ENCODE measurements at regions not wholly inside any gene's neighbourhood (a gene's known extent, or its start where the extent isn't known, plus 50 kb on each side); places are given as distances from the start of the nearest gene placed in this dataset.
"Not testable (repeated sequence)": the region's sequence is repeated elsewhere in the genome, so short reads cannot be mapped to it uniquely, and the experiment has no call there.

DNA sequence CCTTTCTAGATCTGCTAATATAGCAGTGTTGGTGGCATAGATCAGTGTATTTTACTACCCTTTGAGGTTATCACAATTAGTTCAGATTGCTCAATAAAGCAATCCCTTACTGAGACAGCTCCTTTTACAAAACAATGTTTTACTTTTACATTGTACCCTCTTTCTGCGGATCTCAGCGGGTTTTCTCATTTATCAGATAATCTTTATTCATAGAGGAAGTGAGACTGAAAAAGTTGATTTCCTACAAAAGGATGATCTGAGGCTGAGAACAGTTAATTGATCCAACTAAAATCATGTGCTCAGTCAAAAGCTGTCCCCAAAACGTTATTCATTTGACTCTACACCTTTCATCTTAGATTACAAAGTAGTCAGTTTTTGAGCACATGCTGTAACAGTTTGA, 2319.9 kb downstream of the LRRC4C start:
- no peak for DNase-seq

DNA sequence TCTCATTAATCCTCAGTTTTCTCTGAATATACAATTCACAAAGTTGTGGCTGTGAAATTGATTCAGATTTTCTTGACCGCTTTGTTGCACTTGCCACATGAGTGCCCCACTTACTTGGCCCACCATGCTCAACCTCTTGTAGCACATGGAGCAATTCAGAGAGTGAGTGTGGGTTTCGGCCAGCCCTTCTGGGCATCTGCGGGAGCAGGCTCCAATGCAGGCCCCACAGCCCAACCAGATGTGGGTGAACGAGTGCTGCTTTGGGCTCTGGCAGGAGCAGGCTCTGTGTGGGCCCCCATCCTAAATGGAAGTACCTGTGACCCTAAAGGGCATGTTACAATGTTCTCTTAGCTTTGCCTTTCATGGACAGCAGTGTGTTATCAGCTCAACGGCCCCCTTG, 2338.6 kb downstream of the LRRC4C start:
- DNase-seq: no peak

GRCh38 chr11:39113606-39114005, 2345.8 kb downstream of the LRRC4C start:
- DNase-seq: no peak

DNA sequence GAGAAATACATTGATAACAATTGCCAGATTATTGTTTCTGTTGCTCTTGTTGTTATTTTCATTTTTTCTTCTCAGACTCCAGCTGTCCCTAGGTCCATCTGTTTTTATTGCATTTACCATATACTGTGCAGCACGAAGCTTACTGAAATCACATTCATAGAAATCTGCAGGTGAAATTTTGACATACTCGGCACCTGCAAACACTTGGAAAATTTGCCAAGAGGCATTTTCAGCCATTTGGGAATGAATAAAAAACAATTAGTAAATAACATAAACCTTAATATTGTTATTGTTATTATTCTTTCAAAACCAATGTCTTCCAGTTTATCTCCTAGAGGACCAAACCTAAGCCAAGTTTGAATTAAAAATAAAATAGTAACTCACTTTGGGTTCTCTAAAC, 2357.2 kb downstream of the LRRC4C start:
- no peak for DNase-seq

GRCh38 chr11:39078465-39078864, 2381.0 kb downstream of the LRRC4C start:
- no peak for DNase-seq

GRCh38 chr11:39037611-39038010, 2421.8 kb downstream of the LRRC4C start:
- no peak for DNase-seq

- no peak for DNase-seq
Measured at GRCh38 chr11:39036021-39036420, 2423.4 kb downstream of the LRRC4C start.

DNA sequence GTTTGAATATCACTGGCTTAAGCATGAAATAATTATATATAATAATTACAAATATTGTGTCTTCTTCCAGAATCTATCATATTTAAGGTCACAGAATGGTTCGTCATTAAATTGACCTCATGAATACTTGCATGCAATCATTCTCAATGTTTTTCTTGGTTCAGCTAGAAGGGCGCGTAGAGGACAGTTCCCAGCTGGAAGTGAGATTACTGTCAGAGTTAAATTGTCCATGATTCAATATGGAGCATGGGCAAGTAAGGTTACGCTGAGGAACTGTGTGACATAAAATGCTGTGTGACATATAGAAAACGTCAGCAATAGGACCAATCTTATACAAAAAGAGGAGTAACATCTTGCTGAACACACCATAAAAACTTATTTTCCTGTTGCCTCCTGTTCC, 2423.5 kb upstream of the RAG2 start:
- DNase-seq: no peak

GRCh38 chr11:39011797-39012196, 2413.8 kb upstream of the RAG2 start:
- DNase-seq: no peak

DNA sequence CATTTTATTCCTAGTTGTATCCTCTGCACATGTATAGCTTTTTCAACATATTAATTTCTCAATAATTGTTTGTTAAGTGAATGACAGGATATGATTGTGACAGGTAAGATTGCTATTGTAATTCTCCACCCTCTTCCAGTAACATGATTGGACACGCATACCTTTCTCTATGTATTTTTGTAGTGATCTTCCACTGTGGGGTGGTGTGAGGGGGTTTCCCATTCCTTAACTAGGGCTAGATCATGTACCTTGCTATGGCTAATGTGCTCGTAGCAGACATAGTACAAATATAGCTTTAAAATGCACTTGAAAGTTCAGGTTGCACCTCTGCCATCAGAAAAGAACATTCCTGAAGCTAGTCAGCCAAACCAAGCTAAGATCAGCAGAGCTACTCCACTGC, 2392.8 kb upstream of the RAG2 start:
- DNase-seq: no peak

GRCh38 chr11:38990139-38990538, 2392.1 kb upstream of the RAG2 start:
- no peak for DNase-seq

GRCh38 chr11:38988908-38989307, 2390.9 kb upstream of the RAG2 start:
- no peak for DNase-seq

- DNase-seq: no peak
Measured at GRCh38 chr11:38972220-38972619, 2374.2 kb upstream of the RAG2 start.

DNA sequence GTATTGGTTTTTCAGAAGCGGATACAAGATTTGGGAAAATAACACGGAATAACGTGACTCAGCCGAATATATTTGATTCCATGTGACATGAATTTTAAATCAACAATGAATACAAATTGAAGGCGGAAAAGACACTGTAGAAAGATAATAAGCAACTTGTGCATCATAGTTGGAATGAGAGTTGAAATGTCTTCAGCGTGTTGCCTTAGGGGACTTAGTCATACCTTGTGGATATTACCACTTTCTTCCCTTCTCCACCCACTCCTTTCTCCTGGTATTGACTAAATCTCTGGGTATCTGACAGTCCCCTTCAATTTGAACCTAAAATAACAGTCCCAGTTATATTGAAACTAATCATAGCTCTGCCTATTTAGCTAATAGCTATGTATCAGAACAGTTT, 2373.1 kb upstream of the RAG2 start:
- DNase-seq: no peak

DNA sequence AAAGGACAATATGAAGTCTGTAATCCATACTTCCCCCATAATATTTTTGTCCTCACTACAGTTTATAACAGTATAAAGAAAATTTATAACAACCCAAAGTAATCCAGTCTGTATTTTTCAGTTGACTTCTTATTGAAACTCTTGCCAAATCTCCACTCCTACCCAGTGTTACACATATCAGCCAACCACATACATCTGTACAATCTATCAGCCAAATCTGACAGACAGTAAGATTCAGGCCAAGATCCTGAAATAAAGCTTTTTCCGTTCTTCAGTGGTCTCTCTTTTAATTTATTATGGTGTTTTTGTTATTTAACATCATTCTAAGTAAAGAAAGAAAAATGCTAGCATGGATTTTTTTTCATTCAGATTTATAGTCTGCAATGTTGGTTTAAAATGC, 2370.9 kb upstream of the RAG2 start:
- DNase-seq: no peak

- no peak for DNase-seq
Measured at GRCh38 chr11:38952698-38953097, 2354.7 kb upstream of the RAG2 start.

DNA sequence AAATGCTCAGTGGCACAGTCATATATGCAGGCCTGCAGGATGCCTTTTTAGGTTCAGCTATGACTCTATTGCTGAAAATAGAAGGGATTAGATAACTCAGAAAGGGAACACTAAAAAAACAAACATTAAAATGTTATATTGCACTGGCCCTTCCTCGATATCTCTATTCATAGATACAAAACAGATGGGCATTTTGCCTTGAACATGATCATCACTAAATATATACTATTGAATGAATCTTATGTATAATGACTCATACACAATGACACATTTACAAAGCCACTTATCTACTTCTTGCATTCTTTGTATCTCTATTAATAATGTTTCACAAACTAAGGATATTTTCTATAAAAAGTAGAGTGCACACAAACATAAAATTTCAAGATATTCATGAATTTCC, 2352.8 kb upstream of the RAG2 start:
- DNase-seq: no peak

- DNase-seq: no peak
Measured at GRCh38 chr11:38948392-38948791, 2350.4 kb upstream of the RAG2 start.

DNA sequence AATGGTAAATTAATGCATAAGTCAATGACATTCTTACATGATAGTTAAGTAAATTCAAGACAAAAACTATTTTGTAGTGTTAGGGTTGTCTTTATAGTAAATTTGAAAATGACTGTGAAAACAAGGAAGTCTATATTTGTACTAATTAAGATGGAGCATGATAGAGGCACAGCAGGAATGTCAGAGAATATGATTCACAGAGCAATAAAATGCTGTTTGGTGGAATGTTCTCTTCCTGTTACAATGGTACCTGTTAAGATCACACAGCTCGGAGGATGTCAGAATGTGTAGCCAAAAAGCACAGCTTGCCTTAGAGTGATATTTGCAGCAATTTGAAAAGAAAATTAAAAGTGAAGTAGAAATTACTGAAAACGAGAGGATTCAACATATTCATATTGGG, 2339.7 kb upstream of the RAG2 start:
- DNase-seq: no peak

- no peak for DNase-seq
Measured at GRCh38 chr11:38935941-38936340, 2337.9 kb upstream of the RAG2 start.

GRCh38 chr11:38927993-38928392, 2330.0 kb upstream of the RAG2 start:
- no peak for DNase-seq

DNA sequence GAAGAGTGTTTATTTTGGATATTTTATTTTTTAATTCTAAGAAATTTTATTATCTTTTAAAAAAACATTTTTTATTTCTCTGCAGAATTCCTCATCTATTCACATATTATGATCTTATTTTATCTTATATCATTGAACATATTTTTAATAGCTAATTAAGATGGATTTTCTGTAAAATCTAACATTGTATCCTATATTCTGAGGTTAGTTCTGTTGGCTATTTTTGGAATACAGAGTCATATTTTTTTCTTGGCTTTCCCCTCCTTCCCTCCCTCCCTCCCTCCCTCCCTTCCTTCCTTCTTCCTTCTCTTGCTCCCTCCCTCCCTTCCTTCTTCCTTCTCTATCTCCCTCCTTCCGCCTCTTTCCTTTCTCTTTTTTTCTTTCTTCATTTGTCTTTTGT, 2326.6 kb upstream of the RAG2 start:
- DNase-seq: no peak

DNA sequence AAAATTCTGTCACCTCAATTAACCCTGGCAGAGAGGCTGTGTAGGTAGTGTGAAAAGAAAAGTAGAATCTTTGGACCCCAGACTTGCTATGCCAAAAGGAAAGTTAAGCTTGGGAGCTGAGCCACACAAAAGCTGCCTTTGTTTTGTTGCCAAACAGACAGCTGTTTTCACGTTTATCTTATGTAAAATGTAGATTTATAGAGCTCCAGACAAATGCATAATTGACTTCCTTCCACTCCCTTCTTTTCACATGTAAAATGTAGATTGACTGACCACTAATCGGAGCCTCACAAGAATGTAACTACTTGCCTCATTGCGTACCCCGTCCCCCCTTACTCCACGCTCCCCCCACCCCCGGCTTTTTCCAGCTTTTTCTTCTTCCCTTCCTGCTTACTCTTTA, 2302.2 kb upstream of the RAG2 start:
- DNase-seq: no peak

GRCh38 chr11:38894201-38894600, 2296.2 kb upstream of the RAG2 start:
- DNase-seq: not testable (repeated sequence)

GRCh38 chr11:38884145-38884865, 2286.3 kb upstream of the RAG2 start:
- DNase-seq: no peak
